ENCODE measurements at regions not wholly inside any gene's neighbourhood (a gene's known extent, or its start where the extent isn't known, plus 50 kb on each side); places are given as distances from the start of the nearest gene placed in this dataset.

DNA sequence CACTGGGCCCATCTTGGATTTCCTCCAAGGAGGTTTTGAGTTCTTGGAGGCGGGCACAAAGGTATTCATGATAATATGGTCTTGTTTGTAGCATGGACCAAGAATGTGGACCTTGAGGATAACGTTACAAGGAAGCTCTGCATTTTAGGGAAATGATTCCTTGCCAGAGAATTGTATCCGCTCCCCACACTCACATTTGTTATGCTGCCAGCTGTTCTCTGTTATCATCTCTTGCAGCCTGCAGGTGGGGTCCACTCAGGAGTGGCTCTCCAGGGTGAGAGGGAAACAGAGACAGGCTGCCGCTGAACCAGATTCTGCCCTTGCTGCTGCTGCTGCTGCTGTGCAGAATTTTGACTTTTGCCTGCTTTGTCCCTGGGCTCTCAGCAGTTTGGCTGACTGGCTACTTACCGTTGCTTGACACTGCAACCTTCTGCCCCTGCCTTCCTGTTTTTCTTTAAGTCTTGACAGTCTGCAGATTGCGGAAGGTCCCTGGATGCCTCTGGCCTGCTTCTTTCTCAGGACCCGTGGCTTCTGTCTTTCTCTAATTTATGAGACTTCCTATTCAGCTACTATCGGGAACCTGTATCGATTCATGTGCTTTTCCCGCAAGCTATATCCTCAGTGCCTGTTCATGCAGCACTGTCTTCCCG lies 122.3 kb upstream of the DOCK10 start:
- no peak overlapping the region for H3K4me3 ChIP-seq (ENCODE audit: low read length)
- H3K27ac ChIP-seq (ENCODE audit: low read length): no peak overlapping the region
- H3K79me2 ChIP-seq (ENCODE audit: low read length): no peaks in the 10 kb centered on the region
- H3K4me2 ChIP-seq (ENCODE audit: low read length): no peak overlapping the region
- no peaks in the 10 kb centered on the region for H3K27me3 ChIP-seq (ENCODE audit: low read depth, low read length)
- no peaks in the 10 kb centered on the region for H3K36me3 ChIP-seq (replicated peaks; ENCODE audit: low read depth, low read length)
- no peaks in the 10 kb centered on the region for H3K9me3 ChIP-seq (ENCODE audit: insufficient read depth, low read length)
- no peak overlapping the region for H3K9ac ChIP-seq (ENCODE audit: low read length)
- H2AFZ ChIP-seq (ENCODE audit: low read depth, low read length): no peak overlapping the region
- H3K4me1 ChIP-seq (ENCODE audit: low read length): no peaks in the 10 kb centered on the region
- H4K20me1 ChIP-seq (ENCODE audit: insufficient read depth, low read length): no peaks in the 10 kb centered on the region
- TF ChIP-seq, protein P1, sequence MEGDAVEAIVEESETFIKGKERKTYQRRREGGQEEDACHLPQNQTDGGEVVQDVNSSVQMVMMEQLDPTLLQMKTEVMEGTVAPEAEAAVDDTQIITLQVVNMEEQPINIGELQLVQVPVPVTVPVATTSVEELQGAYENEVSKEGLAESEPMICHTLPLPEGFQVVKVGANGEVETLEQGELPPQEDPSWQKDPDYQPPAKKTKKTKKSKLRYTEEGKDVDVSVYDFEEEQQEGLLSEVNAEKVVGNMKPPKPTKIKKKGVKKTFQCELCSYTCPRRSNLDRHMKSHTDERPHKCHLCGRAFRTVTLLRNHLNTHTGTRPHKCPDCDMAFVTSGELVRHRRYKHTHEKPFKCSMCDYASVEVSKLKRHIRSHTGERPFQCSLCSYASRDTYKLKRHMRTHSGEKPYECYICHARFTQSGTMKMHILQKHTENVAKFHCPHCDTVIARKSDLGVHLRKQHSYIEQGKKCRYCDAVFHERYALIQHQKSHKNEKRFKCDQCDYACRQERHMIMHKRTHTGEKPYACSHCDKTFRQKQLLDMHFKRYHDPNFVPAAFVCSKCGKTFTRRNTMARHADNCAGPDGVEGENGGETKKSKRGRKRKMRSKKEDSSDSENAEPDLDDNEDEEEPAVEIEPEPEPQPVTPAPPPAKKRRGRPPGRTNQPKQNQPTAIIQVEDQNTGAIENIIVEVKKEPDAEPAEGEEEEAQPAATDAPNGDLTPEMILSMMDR (IDR thresholded peaks at IDR 0.05; ENCODE audit: low read depth, low read length): no peak
- no peak for TF ChIP-seq EZH2phosphoT487 (IDR thresholded peaks at IDR 0.05; ENCODE audit: low read depth)

DNA sequence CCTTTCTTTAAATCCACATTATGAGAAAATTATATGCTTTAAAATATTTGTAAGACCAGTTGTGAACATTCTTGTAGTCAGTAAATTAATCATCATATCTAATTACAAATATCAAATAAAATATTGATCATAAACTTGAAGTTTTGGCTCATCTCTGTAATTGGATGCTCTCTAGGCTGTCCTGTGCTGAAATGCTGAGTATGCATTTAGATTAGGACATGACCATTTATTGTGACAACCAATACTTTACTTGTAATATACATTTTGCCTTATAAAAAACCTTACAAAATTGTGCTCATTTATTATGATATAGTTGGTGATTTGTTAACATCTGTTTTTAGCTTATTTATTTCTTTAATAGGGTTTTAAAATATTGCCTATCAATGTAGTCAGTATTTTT lies 116.1 kb upstream of the DOCK10 start:
- TF ChIP-seq, protein P1 (IDR thresholded peaks at IDR 0.05; ENCODE audit: low read depth, low read length): no peak
- TF ChIP-seq EZH2phosphoT487 (IDR thresholded peaks at IDR 0.05; ENCODE audit: low read depth): no peak
- Histone ChIP-seq H3K4me2 (ENCODE audit: low read length) (no peak overlapping the region), H4K20me1 (ENCODE audit: insufficient read depth, low read length) (no peaks in the 10 kb centered on the region), H3K9ac (ENCODE audit: low read length) (no peak overlapping the region), H2AFZ (ENCODE audit: low read depth, low read length) (no peak overlapping the region), H3K4me3 (ENCODE audit: low read length) (no peak overlapping the region), H3K79me2 (ENCODE audit: low read length) (no peaks in the 10 kb centered on the region), H3K4me1 (ENCODE audit: low read length) (no peaks in the 10 kb centered on the region), H3K27me3 (ENCODE audit: low read depth, low read length) (no peaks in the 10 kb centered on the region), H3K9me3 (ENCODE audit: insufficient read depth, low read length) (no peaks in the 10 kb centered on the region), H3K27ac (ENCODE audit: low read length) (no peak overlapping the region), H3K36me3 (replicated peaks; ENCODE audit: low read depth, low read length) (no peaks in the 10 kb centered on the region)

DNA sequence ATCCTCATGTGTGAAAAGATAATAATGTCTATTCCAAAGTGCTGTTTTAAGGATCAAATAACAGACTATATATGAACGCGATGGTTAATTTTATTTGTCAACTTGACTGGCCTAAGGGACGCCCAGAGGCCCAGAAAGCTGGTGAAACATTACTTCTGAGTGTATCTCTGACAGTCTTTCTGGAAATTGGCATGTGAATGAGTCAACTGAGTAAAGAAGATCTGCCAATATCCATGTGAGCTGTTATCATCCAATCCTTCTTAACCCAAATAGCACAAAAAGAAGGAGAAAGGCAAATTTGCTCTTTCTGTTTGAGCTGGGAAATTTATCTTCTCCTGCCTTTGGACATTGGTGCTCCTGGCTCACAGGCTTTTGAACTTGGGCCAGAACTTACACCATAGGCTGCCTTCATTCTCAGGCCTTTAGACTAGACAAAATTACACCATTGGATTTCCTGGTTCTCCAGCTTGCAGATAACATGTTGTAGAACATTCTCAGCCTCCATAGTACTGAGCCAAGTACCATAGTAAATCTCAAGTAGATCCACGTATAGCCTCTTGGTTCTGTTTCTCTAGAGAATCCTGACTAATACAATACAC lies 114.7 kb upstream of the DOCK10 start:
- Histone ChIP-seq H3K9me3 (ENCODE audit: insufficient read depth, low read length) (no peaks in the 10 kb centered on the region), H3K9ac (ENCODE audit: low read length) (no peak overlapping the region), H3K36me3 (replicated peaks; ENCODE audit: low read depth, low read length) (no peaks in the 10 kb centered on the region), H3K4me1 (ENCODE audit: low read length) (no peaks in the 10 kb centered on the region), H4K20me1 (ENCODE audit: insufficient read depth, low read length) (no peaks in the 10 kb centered on the region), H3K27ac (ENCODE audit: low read length) (no peak overlapping the region), H3K79me2 (ENCODE audit: low read length) (no peaks in the 10 kb centered on the region), H3K4me2 (ENCODE audit: low read length) (no peak overlapping the region), H2AFZ (ENCODE audit: low read depth, low read length) (no peak overlapping the region), H3K27me3 (ENCODE audit: low read depth, low read length) (no peaks in the 10 kb centered on the region), H3K4me3 (ENCODE audit: low read length) (no peak overlapping the region)
- TF ChIP-seq, protein P1 (IDR thresholded peaks at IDR 0.05; ENCODE audit: low read depth, low read length): no peak
- TF ChIP-seq EZH2phosphoT487 (IDR thresholded peaks at IDR 0.05; ENCODE audit: low read depth): no peak

DNA sequence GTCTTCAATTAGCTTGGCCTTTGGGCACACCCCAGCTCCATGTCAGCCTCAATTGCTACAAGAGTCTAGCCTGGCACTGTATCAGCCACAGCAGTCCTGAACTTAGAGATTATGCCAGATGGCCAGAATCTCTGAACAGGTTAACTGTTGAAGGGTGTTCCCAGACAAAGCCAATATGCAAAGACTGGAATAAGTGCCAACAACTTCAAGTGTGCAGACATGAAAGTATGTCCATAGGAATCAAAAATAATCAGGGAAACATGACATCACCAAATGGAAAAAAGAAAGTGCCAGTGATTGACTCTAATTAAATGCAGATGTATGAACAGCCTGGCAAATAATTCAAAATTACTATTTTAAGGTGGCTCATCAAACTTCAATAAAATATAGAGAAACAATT lies 98.5 kb upstream of the DOCK10 start:
- H3K79me2 ChIP-seq (ENCODE audit: low read length): no peaks in the 10 kb centered on the region
- H3K4me1 ChIP-seq (ENCODE audit: low read length): peaks cover 4% of the 10 kb centered on the region; the same call in 1 of the 2 replicates
- H3K27me3 ChIP-seq (ENCODE audit: low read depth, low read length): no peaks in the 10 kb centered on the region
- no peak overlapping the region for H3K9ac ChIP-seq (ENCODE audit: low read length)
- no peaks in the 10 kb centered on the region for H3K9me3 ChIP-seq (ENCODE audit: insufficient read depth, low read length)
- H2AFZ ChIP-seq (ENCODE audit: low read depth, low read length): no peak overlapping the region
- H3K27ac ChIP-seq (ENCODE audit: low read length): no peak overlapping the region
- no peaks in the 10 kb centered on the region for H3K36me3 ChIP-seq (replicated peaks; ENCODE audit: low read depth, low read length)
- TF ChIP-seq, protein P1 (IDR thresholded peaks at IDR 0.05; ENCODE audit: low read depth, low read length): no peak
- TF ChIP-seq EZH2phosphoT487 (IDR thresholded peaks at IDR 0.05; ENCODE audit: low read depth): no peak
- no peak overlapping the region for H3K4me2 ChIP-seq (ENCODE audit: low read length)
- H4K20me1 ChIP-seq (ENCODE audit: insufficient read depth, low read length): no peaks in the 10 kb centered on the region
- H3K4me3 ChIP-seq (ENCODE audit: low read length): no peak overlapping the region

Data from OCI-LY3 (cell line).